Astrocyte (in vitro differentiated cells and primary cell): ENCODE measurements at regions not wholly inside any gene's neighbourhood (a gene's known extent, or its start where the extent isn't known, plus 50 kb on each side); places are given as distances from the start of the nearest gene placed in this dataset.

Experiments
- DNase-seq: peaks from one replicate; pipeline ENCODE4 v3.0.0-alpha.2; 2010; ENCODE audit warnings: low read depth
- FAIRE-seq: peaks from 2 replicates; lab custom pipeline; 2011; peaks lifted over from hg19 to GRCh38; lab: Jason Lieb, UNC
- H2AFZ ChIP-seq: 2 replicates; pipeline ENCODE4 v1.6.0; 2012; ENCODE audit warnings: low read depth, low read length, inconsistent platforms
- H3K27ac ChIP-seq: 2 replicates; pipeline ENCODE4 v1.5.1; 2011; ENCODE audit warnings: low read depth, low read length, inconsistent platforms
- H3K27me3 ChIP-seq: 2 replicates; pipeline ENCODE4 v1.6.0; 2011; ENCODE audit warnings: low read length, inconsistent platforms; ENCODE audit not compliant: insufficient read depth
- H3K36me3 ChIP-seq: 2 replicates; pipeline ENCODE4 v1.5.1; 2011; ENCODE audit warnings: low read length, inconsistent platforms; ENCODE audit not compliant: insufficient read depth
- H3K4me1 ChIP-seq: 2 replicates; pipeline ENCODE4 v1.5.1; 2011; ENCODE audit warnings: low read length, inconsistent platforms; ENCODE audit not compliant: insufficient read depth
- H3K4me2 ChIP-seq: 2 replicates; pipeline ENCODE4 v1.6.0; 2012; ENCODE audit warnings: low read length, inconsistent platforms
- H3K4me3 ChIP-seq: 2 replicates; pipeline ENCODE4 v1.5.1; 2011; ENCODE audit warnings: low read depth, mild to moderate bottlenecking, low read length, inconsistent platforms; ENCODE audit not compliant: insufficient read depth
- H3K79me2 ChIP-seq: 2 replicates; pipeline ENCODE4 v1.6.0; 2012; ENCODE audit warnings: mild to moderate bottlenecking, low read length, inconsistent platforms; ENCODE audit not compliant: insufficient read depth
- H3K9ac ChIP-seq: 2 replicates; pipeline ENCODE4 v1.6.0; 2012; ENCODE audit warnings: mild to moderate bottlenecking, low read length, inconsistent platforms
- H3K9me3 ChIP-seq: 2 replicates; pipeline ENCODE4 v1.5.1; 2012; ENCODE audit warnings: low read depth, mild to moderate bottlenecking, low read length, inconsistent platforms; ENCODE audit not compliant: insufficient read depth
- H4K20me1 ChIP-seq: 2 replicates; pipeline ENCODE4 v1.6.0; 2012; ENCODE audit warnings: low read length, inconsistent platforms; ENCODE audit not compliant: insufficient read depth
- H3K27ac Mint-ChIP-seq: one replicate; pipeline ENCODE4 v1.8.0; 2021; ENCODE audit warnings: mild to moderate bottlenecking, mixed read lengths; ENCODE audit not compliant: unreplicated experiment
- H3K27me3 Mint-ChIP-seq: one replicate; pipeline ENCODE4 v1.8.0; 2021; ENCODE audit warnings: low read depth, mixed read lengths; ENCODE audit not compliant: unreplicated experiment
- H3K36me3 Mint-ChIP-seq: one replicate; pipeline ENCODE4 v1.8.0; 2021; ENCODE audit warnings: low read depth, mixed read lengths; ENCODE audit not compliant: unreplicated experiment
- H3K4me1 Mint-ChIP-seq: one replicate; pipeline ENCODE4 v1.8.0; 2021; ENCODE audit warnings: low read depth, mixed read lengths; ENCODE audit not compliant: unreplicated experiment
- H3K4me3 Mint-ChIP-seq: one replicate; pipeline ENCODE4 v1.8.0; 2021; ENCODE audit warnings: mild to moderate bottlenecking, moderate library complexity, mixed read lengths; ENCODE audit not compliant: unreplicated experiment
- H3K9me3 Mint-ChIP-seq: one replicate; pipeline ENCODE4 v1.8.0; 2021; ENCODE audit warnings: mild to moderate bottlenecking, mixed read lengths; ENCODE audit not compliant: unreplicated experiment
- CTCF ChIP-seq: IDR thresholded peaks from 2 replicates; pipeline ENCODE4 v1.5.1; 2011; ENCODE audit warnings: low read depth, mild to moderate bottlenecking, inconsistent platforms, low read length, moderate library complexity; ENCODE audit not compliant: insufficient read depth
- EZH2 ChIP-seq: IDR thresholded peaks from 2 replicates; pipeline ENCODE4 v1.6.1; 2012; ENCODE audit warnings: mild to moderate bottlenecking, low read length, inconsistent platforms; ENCODE audit not compliant: insufficient read depth

- no peaks in the 10 kb centered on the region for H3K27me3 ChIP-seq
- no peak overlapping the region for H3K27ac Mint-ChIP-seq
- no peak overlapping the region for H3K27ac ChIP-seq
- no peaks in the 10 kb centered on the region for H3K79me2 ChIP-seq
- no peak overlapping the region for H3K4me3 Mint-ChIP-seq
- H2AFZ ChIP-seq, result no peak overlapping the region
- H3K4me3 ChIP-seq, result no peak overlapping the region
- H4K20me1 ChIP-seq, result no peaks in the 10 kb centered on the region
- H3K36me3 ChIP-seq, result no peaks in the 10 kb centered on the region
- H3K4me2 ChIP-seq, result no peak overlapping the region
- H3K9me3 Mint-ChIP-seq, result peaks cover 3% of the 10 kb centered on the region
- H3K27me3 Mint-ChIP-seq, result no peaks in the 10 kb centered on the region
- H3K4me1 Mint-ChIP-seq, result no peaks in the 10 kb centered on the region
- TF ChIP-seq CTCF (no peak), EZH2 (no peak)
- no peak for DNase-seq
- peaks cover 5% of the 10 kb centered on the region for H3K9me3 ChIP-seq
- no peaks in the 10 kb centered on the region for H3K36me3 Mint-ChIP-seq
- H3K4me1 ChIP-seq, result no peaks in the 10 kb centered on the region
- no peak for FAIRE-seq
- no peak overlapping the region for H3K9ac ChIP-seq
Observed at GRCh38 chr4:156073976-156074375, 120.3 kb upstream of the CTSO start.

- H3K36me3 Mint-ChIP-seq, result no peaks in the 10 kb centered on the region
- no peaks in the 10 kb centered on the region for H4K20me1 ChIP-seq
- no peaks in the 10 kb centered on the region for H3K9me3 Mint-ChIP-seq
- H3K4me1 ChIP-seq, result no peaks in the 10 kb centered on the region
- no peak overlapping the region for H3K4me2 ChIP-seq
- DNase-seq, result no peak
- no peaks in the 10 kb centered on the region for H3K36me3 ChIP-seq
- H2AFZ ChIP-seq, result no peak overlapping the region
- no peaks in the 10 kb centered on the region for H3K27me3 ChIP-seq
- H3K4me1 Mint-ChIP-seq, result no peaks in the 10 kb centered on the region
- TF ChIP-seq CTCF (no peak), EZH2 (no peak)
- no peak overlapping the region for H3K4me3 ChIP-seq
- no peaks in the 10 kb centered on the region for H3K79me2 ChIP-seq
- H3K27ac Mint-ChIP-seq, result no peak overlapping the region
- no peaks in the 10 kb centered on the region for H3K27me3 Mint-ChIP-seq
- H3K27ac ChIP-seq, result no peak overlapping the region
- no peaks in the 10 kb centered on the region for H3K9me3 ChIP-seq
- H3K9ac ChIP-seq, result no peak overlapping the region
- no peak for FAIRE-seq
- H3K4me3 Mint-ChIP-seq, result no peak overlapping the region
Observed at GRCh38 chr4:156060661-156061060, 107.0 kb upstream of the CTSO start.

GRCh38 chr4:156053174-156053573, 99.5 kb upstream of the CTSO start:
- no peak overlapping the region for H2AFZ ChIP-seq
- FAIRE-seq (no peak), DNase-seq (no peak)
- no peak overlapping the region for H3K4me2 ChIP-seq
- H3K4me3 ChIP-seq, result no peak overlapping the region
- Mint-ChIP-seq H3K27ac (no peak overlapping the region), H3K36me3 (no peaks in the 10 kb centered on the region), H3K4me1 (no peaks in the 10 kb centered on the region), H3K27me3 (no peaks in the 10 kb centered on the region), H3K9me3 (no peaks in the 10 kb centered on the region), H3K4me3 (no peak overlapping the region)
- H3K9ac ChIP-seq, result no peak overlapping the region
- H3K27ac ChIP-seq, result no peak overlapping the region
- H3K27me3 ChIP-seq, result no peaks in the 10 kb centered on the region
- H4K20me1 ChIP-seq, result no peaks in the 10 kb centered on the region
- no peaks in the 10 kb centered on the region for H3K79me2 ChIP-seq
- H3K36me3 ChIP-seq, result no peaks in the 10 kb centered on the region
- TF ChIP-seq CTCF, result no peak
- no peak for TF ChIP-seq EZH2
- no peaks in the 10 kb centered on the region for H3K4me1 ChIP-seq
- H3K9me3 ChIP-seq, result no peaks in the 10 kb centered on the region
